ENCODE measurements at regions not wholly inside any gene's neighbourhood (a gene's known extent, or its start where the extent isn't known, plus 50 kb on each side); places are given as distances from the start of the nearest gene placed in this dataset.

GRCh38 chr14:42860371-42860770, 1253.7 kb downstream of the LRFN5 start (continued):
- TF ChIP-seq AFF4 (CRISPR knock-in tag; IDR thresholded peaks at IDR 0.05), result no peak
- no peak for TF ChIP-seq TCF7L2 (IDR thresholded peaks at IDR 0.05; ENCODE audit: low read depth, low read length)
- no peak for TF ChIP-seq STAG1 (CRISPR knock-in tag; IDR thresholded peaks at IDR 0.05)
- TF ChIP-seq LCORL (IDR thresholded peaks at IDR 0.05), result no peak
- no peak for TF ChIP-seq LCORL (CRISPR knock-in tag; IDR thresholded peaks at IDR 0.05)
- TF ChIP-seq FOXA3 (CRISPR knock-in tag; IDR thresholded peaks at IDR 0.05), result no peak

GRCh38 chr14:42856106-42856505, 1249.4 kb downstream of the LRFN5 start:
- Histone ChIP-seq H3K36me3 (replicated peaks in 1 of 2; ENCODE audit: control insufficient read depth in 1 of 2, insufficient read depth in 2 of 2, low read length in 2 of 2) (no peaks in the 10 kb centered on the region), H3K9me3 (ENCODE audit: low read length) (peaks cover 85% of the 10 kb centered on the region), H3K9ac (ENCODE audit: insufficient read depth, low read depth, low read length) (no peak overlapping the region), H3K27ac (ENCODE audit: extremely low read length, insufficient read depth, low read length) (no peak overlapping the region), H3K4me2 (ENCODE audit: low read depth, low read length) (no peak overlapping the region), H4K20me1 (ENCODE audit: insufficient read depth, low read length) (no peaks in the 10 kb centered on the region), H3K27me3 (ENCODE audit: control insufficient read depth in 1 of 2, insufficient read depth in 2 of 2, low read length in 2 of 2) (no peaks in the 10 kb centered on the region), H3K4me1 (ENCODE audit: insufficient read depth, low read length) (no peaks in the 10 kb centered on the region), H3K79me2 (ENCODE audit: insufficient read depth, low read length) (no peaks in the 10 kb centered on the region), H2AFZ (ENCODE audit: low read length) (no peak overlapping the region), H3K4me3 (replicated peaks in 1 of 3; ENCODE audit: insufficient read depth in 1 of 3, low read depth in 2 of 3, low read length in 3 of 3) (no peak overlapping the region)
- FAIRE-seq (no peak), DNase-seq (ENCODE audit: low spot score) (no peak), ATAC-seq (no peak)
- POLR2A ChIA-PET, result no interaction called here
- no TSS peak for BruUV-seq (replicated peaks)
- in situ Hi-C loops (cut with HindIII; ENCODE audit: extremely low pct_ligation_motif_present, low pct_unique_long_range_greater_than_20kb), result no loop called here
- intact Hi-C loops (cut with micrococcal nuclease; ENCODE audit: unreplicated experiment), result no loop called here
- CTCF ChIA-PET (ENCODE audit: low intra/inter-chr PET ratio, low total read pairs), result no interaction called here
- 13% methylated on average over 1 of the region's 1 CpG for WGBS (ENCODE audit: low lambda C conversion rate)
- no peak for TF ChIP-seq JUND (CRISPR knock-in tag; IDR thresholded peaks at IDR 0.05)
